ENCODE measurements at regions not wholly inside any gene's neighbourhood (a gene's known extent, or its start where the extent isn't known, plus 50 kb on each side); places are given as distances from the start of the nearest gene placed in this dataset.

DNA sequence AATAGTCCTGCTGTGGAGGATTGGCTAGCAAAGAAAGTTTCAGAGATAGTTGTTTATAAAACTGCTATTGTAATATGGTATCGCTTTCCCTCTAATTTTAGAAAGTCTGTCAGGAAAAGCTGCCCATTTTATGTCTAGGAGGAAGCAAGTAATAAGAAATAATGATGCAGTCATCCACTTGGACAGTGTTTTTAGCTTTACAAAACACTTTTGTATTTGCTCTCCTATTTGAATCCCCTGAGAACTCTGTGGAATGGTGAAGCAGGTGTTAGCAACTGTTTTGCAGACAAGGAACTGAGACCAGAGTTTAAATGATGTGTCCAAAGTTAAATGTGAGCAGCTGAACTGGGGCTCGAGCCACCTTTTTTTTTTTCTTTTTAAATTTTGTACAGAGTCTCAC lies 455.8 kb downstream of the XPNPEP1 start:
- TF ChIP-seq, protein P1, sequence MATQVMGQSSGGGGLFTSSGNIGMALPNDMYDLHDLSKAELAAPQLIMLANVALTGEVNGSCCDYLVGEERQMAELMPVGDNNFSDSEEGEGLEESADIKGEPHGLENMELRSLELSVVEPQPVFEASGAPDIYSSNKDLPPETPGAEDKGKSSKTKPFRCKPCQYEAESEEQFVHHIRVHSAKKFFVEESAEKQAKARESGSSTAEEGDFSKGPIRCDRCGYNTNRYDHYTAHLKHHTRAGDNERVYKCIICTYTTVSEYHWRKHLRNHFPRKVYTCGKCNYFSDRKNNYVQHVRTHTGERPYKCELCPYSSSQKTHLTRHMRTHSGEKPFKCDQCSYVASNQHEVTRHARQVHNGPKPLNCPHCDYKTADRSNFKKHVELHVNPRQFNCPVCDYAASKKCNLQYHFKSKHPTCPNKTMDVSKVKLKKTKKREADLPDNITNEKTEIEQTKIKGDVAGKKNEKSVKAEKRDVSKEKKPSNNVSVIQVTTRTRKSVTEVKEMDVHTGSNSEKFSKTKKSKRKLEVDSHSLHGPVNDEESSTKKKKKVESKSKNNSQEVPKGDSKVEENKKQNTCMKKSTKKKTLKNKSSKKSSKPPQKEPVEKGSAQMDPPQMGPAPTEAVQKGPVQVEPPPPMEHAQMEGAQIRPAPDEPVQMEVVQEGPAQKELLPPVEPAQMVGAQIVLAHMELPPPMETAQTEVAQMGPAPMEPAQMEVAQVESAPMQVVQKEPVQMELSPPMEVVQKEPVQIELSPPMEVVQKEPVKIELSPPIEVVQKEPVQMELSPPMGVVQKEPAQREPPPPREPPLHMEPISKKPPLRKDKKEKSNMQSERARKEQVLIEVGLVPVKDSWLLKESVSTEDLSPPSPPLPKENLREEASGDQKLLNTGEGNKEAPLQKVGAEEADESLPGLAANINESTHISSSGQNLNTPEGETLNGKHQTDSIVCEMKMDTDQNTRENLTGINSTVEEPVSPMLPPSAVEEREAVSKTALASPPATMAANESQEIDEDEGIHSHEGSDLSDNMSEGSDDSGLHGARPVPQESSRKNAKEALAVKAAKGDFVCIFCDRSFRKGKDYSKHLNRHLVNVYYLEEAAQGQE (IDR thresholded peaks at IDR 0.05; ENCODE audit: low read depth): no peak
- no peak for TF ChIP-seq CEBPB (IDR thresholded peaks at IDR 0.05)
- TF ChIP-seq EP300 (IDR thresholded peaks at IDR 0.05; ENCODE audit: borderline replicate concordance): no peak
- TF ChIP-seq, protein P2, sequence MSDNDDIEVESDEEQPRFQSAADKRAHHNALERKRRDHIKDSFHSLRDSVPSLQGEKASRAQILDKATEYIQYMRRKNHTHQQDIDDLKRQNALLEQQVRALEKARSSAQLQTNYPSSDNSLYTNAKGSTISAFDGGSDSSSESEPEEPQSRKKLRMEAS (IDR thresholded peaks at IDR 0.05): no peak
- no peak for TF ChIP-seq TCF12 (IDR thresholded peaks at IDR 0.05; ENCODE audit: low read depth)
- no peak for TF ChIP-seq FOXM1 (IDR thresholded peaks at IDR 0.05; ENCODE audit: borderline replicate concordance, low read depth)

Data from Ishikawa (cell line).